H1 (cell line): ENCODE measurements at regions not wholly inside any gene's neighbourhood (a gene's known extent, or its start where the extent isn't known, plus 50 kb on each side); places are given as distances from the start of the nearest gene placed in this dataset.

Source experiments
- CTCF ChIA-PET: fragments of 300-600 bp; sonication (Branson Sonifier 250); formaldehyde crosslinking; loops from one replicate; lab custom pipeline; 2021; ENCODE audit not compliant: partially characterized antibody; lab: Charles Lee
- POLR2A ChIA-PET: fragments of 300-600 bp; sonication (Branson Sonifier 250); formaldehyde crosslinking; loops from one replicate; lab custom pipeline; 2021; ENCODE audit warnings: inconsistent platforms; ENCODE audit not compliant: partially characterized antibody; lab: Charles Lee
- DNase-seq, 2 experiments: peaks; one replicate each; pipeline versions ENCODE4 v3.0.0 to v3.0.0-alpha.2; 2010 to 2022; ENCODE audit warnings: low spot score in 2 of 2, low read depth in 1 of 2, mixed read lengths in 1 of 2
- FAIRE-seq: peaks from 2 replicates; lab custom pipeline; 2011; peaks lifted over from hg19 to GRCh38; lab: Jason Lieb, UNC
- H2AFZ ChIP-seq: 2 replicates; pipeline ENCODE4 v1.8.1; 2012; ENCODE audit warnings: low read length, inconsistent platforms
- H2AK5ac ChIP-seq: 2 replicates; pipeline ENCODE4 v1.6.1; 2013; ENCODE audit warnings: low read depth, low read length
- H2BK120ac ChIP-seq: replicated peaks from 2 replicates; pipeline ENCODE3; 2013; ENCODE audit warnings: low read depth, low read length, inconsistent platforms
- H2BK12ac ChIP-seq: 2 replicates; pipeline ENCODE4 v1.6.1; 2013; ENCODE audit warnings: low read depth, low read length
- H2BK15ac ChIP-seq: 2 replicates; pipeline ENCODE4 v1.6.1; 2013; ENCODE audit warnings: low read length
- H2BK20ac ChIP-seq: 2 replicates; pipeline ENCODE4 v1.6.1; 2013; ENCODE audit warnings: low read length
- H2BK5ac ChIP-seq: 2 replicates; pipeline ENCODE4 v1.6.1; 2013; ENCODE audit warnings: low read depth, low read length
- H3K14ac ChIP-seq: 2 replicates; pipeline ENCODE4 v1.6.1; 2013; ENCODE audit warnings: inconsistent platforms; ENCODE audit not compliant: insufficient read length
- H3K18ac ChIP-seq: 2 replicates; pipeline ENCODE4 v1.6.1; 2013; ENCODE audit warnings: low read length; ENCODE audit errors: extremely low read depth
- H3K23ac ChIP-seq: 2 replicates; pipeline ENCODE4 v1.6.1; 2013; ENCODE audit warnings: inconsistent platforms; ENCODE audit not compliant: insufficient read length
- H3K23me2 ChIP-seq: 2 replicates; pipeline ENCODE4 v1.6.1; 2013; ENCODE audit warnings: low read depth, low read length
- H3K27ac ChIP-seq: 2 replicates; pipeline ENCODE4 v1.6.1; 2011; ENCODE audit warnings: low read depth, low read length, inconsistent platforms
- H3K27me3 ChIP-seq, 4 experiments: replicated peaks in 1 of 4; 1 replicate in 1 of 4; 2 replicates in 3 of 4; pipeline versions ENCODE4 v1.6.1 to v1.8.1; 2011 to 2013; ENCODE audit warnings: low read length in 3 of 4, mild to moderate bottlenecking in 3 of 4, inconsistent platforms in 2 of 4, mixed read lengths in 2 of 4, moderate library complexity in 1 of 4; ENCODE audit not compliant: control insufficient read depth in 3 of 4, insufficient read depth in 3 of 4; ENCODE audit errors: extremely low read depth in 1 of 4
- H3K36me3 ChIP-seq, 4 experiments: 2 replicates each; pipeline versions ENCODE4 v1.6.1 to v1.8.1; 2011 to 2013; ENCODE audit warnings: mild to moderate bottlenecking in 4 of 4, low read length in 3 of 4, moderate library complexity in 2 of 4, control low read depth in 1 of 4, inconsistent platforms in 1 of 4; ENCODE audit not compliant: insufficient read depth in 4 of 4, control insufficient read depth in 2 of 4
- H3K4ac ChIP-seq: replicated peaks from 2 replicates; pipeline ENCODE3; 2013; ENCODE audit warnings: low read length, low read depth, mixed read lengths, inconsistent platforms; ENCODE audit not compliant: insufficient read length
- H3K4me1 ChIP-seq, 4 experiments: replicated peaks in 1 of 4; 1 replicate in 1 of 4; 2 replicates in 3 of 4; pipeline versions ENCODE4 v1.6.1 to v1.8.1; 2011 to 2013; ENCODE audit warnings: low read length in 3 of 4, inconsistent platforms in 2 of 4, mixed read lengths in 1 of 4; ENCODE audit not compliant: insufficient read depth in 4 of 4, control insufficient read depth in 3 of 4
- H3K4me2 ChIP-seq, 2 experiments: 2 replicates each; pipeline versions ENCODE4 v1.6.1 to v1.8.1; 2011 to 2013; ENCODE audit warnings: low read depth in 2 of 2, low read length in 2 of 2, control low read depth in 1 of 2, inconsistent platforms in 1 of 2, mild to moderate bottlenecking in 1 of 2; ENCODE audit not compliant: insufficient read depth in 1 of 2
- H3K4me3 ChIP-seq, 4 experiments: fragments of 200-600, 300-600 bp in 1 of 4; sonication (generic), shearing (Covaris generic), sonication (Bioruptor Twin) in 1 of 4; 2 replicates each; pipeline versions ENCODE4 v1.5.1 to v1.8.1; 2011 to 2016; ENCODE audit warnings: low read length in 4 of 4, low read depth in 3 of 4, control low read depth in 2 of 4, inconsistent platforms in 2 of 4, mild to moderate bottlenecking in 2 of 4, mixed read lengths in 1 of 4, moderate library complexity in 1 of 4; ENCODE audit not compliant: insufficient read depth in 2 of 4; ENCODE audit errors: extremely low read depth in 1 of 4
- H3K56ac ChIP-seq: replicated peaks from 2 replicates; pipeline ENCODE3; 2013; ENCODE audit warnings: low read depth, mild to moderate bottlenecking, mixed read lengths, low read length, inconsistent platforms; ENCODE audit not compliant: insufficient read length
- H3K79me1 ChIP-seq: 2 replicates; pipeline ENCODE4 v1.6.1; 2013; ENCODE audit warnings: low read depth, low read length, control low read depth
- H3K79me2 ChIP-seq, 2 experiments: 2 replicates each; pipeline versions ENCODE4 v1.6.1 to v1.8.1; 2012 to 2013; ENCODE audit warnings: low read length in 2 of 2, mild to moderate bottlenecking in 2 of 2, inconsistent platforms in 1 of 2; ENCODE audit not compliant: insufficient read depth in 2 of 2, control insufficient read depth in 1 of 2
- H3K9ac ChIP-seq, 4 experiments: replicated peaks in 1 of 4; 1 replicate in 1 of 4; 2 replicates in 3 of 4; pipeline versions ENCODE4 v1.6.1 to v1.8.1; 2011 to 2013; ENCODE audit warnings: low read depth in 3 of 4, low read length in 3 of 4, control low read depth in 2 of 4, mild to moderate bottlenecking in 2 of 4, moderate library complexity in 2 of 4, inconsistent platforms in 1 of 4; ENCODE audit errors: extremely low read depth in 1 of 4
- H3K9me3 ChIP-seq, 2 experiments: 2 replicates each; pipeline versions ENCODE4 v1.6.1 to v1.8.1; 2012 to 2013; ENCODE audit warnings: mild to moderate bottlenecking in 2 of 2, moderate library complexity in 2 of 2, control low read depth in 1 of 2, inconsistent platforms in 1 of 2, low read depth in 1 of 2, low read length in 1 of 2, mixed read lengths in 1 of 2; ENCODE audit not compliant: insufficient read depth in 2 of 2
- H4K20me1 ChIP-seq, 2 experiments: replicated peaks in 1 of 2; 2 replicates each; pipeline versions ENCODE3 to v1.8.1; 2011 to 2013; ENCODE audit warnings: inconsistent platforms in 2 of 2, low read length in 2 of 2, mild to moderate bottlenecking in 1 of 2; ENCODE audit not compliant: insufficient read depth in 2 of 2, control insufficient read depth in 1 of 2
- H4K5ac ChIP-seq: 2 replicates; pipeline ENCODE4 v1.6.1; 2013; ENCODE audit warnings: low read length, low read depth, mixed read lengths, inconsistent platforms; ENCODE audit not compliant: insufficient read length
- H4K8ac ChIP-seq: 2 replicates; pipeline ENCODE4 v1.8.0; 2013; ENCODE audit warnings: mild to moderate bottlenecking, moderate library complexity, low read length, inconsistent platforms; ENCODE audit not compliant: insufficient read depth; ENCODE audit errors: extremely low read depth
- H4K91ac ChIP-seq: replicated peaks from 2 replicates; pipeline ENCODE3; 2013; ENCODE audit warnings: low read length, mixed read lengths, inconsistent platforms; ENCODE audit not compliant: insufficient read length
- CHD1 ChIP-seq: IDR thresholded peaks from 2 replicates; pipeline ENCODE4 v1.6.1; 2012; ENCODE audit warnings: low read depth, low read length, improper control_type of control experiment
- EZH2 ChIP-seq: fragments of 200-600 bp; sonication (generic); IDR thresholded peaks from 2 replicates; pipeline ENCODE4 v1.7.1; 2012; ENCODE audit warnings: low read depth, mild to moderate bottlenecking, moderate library complexity, low read length, inconsistent platforms; ENCODE audit not compliant: severe bottlenecking
- HDAC2 ChIP-seq, 2 experiments: fragments of 300-600 bp in 1 of 2; sonication (generic) in 1 of 2; IDR thresholded peaks; 2 replicates each; pipeline ENCODE4 v1.6.1; 2011 to 2012; ENCODE audit warnings: low read depth in 2 of 2, low read length in 2 of 2, mild to moderate bottlenecking in 2 of 2, moderate library complexity in 2 of 2, borderline replicate concordance in 1 of 2, inconsistent platforms in 1 of 2
- JUND ChIP-seq: IDR thresholded peaks from 2 replicates; pipeline ENCODE4 v1.6.1; 2011; ENCODE audit warnings: mild to moderate bottlenecking, improper control_type of control experiment, low read length
- NANOG ChIP-seq: IDR thresholded peaks from 2 replicates; pipeline ENCODE4 v1.6.1; 2011; ENCODE audit warnings: low read length, low read depth, mild to moderate bottlenecking, inconsistent platforms; ENCODE audit not compliant: insufficient read depth, poor library complexity, severe bottlenecking
- PHF8 ChIP-seq: fragments of 200-600 bp; sonication (generic); conservative IDR thresholded peaks from 2 replicates; pipeline ENCODE4 v1.7.1; 2012; ENCODE audit warnings: low read depth, mild to moderate bottlenecking, inconsistent platforms, low read length, moderate library complexity
- RNF2 ChIP-seq: fragments of 200-900, 300-1000 bp; sonication (generic); IDR thresholded peaks from 2 replicates; pipeline ENCODE4 v1.7.1; 2016; ENCODE audit warnings: borderline replicate concordance, low read depth, mild to moderate bottlenecking, antibody characterized with exemption, low read length; ENCODE audit not compliant: poor library complexity, severe bottlenecking; ENCODE audit errors: missing control alignments
- SAP30 ChIP-seq: fragments of 300-600 bp; sonication (generic); IDR thresholded peaks from 2 replicates; pipeline ENCODE4 v1.7.1; 2012; ENCODE audit warnings: low read length, moderate library complexity, mild to moderate bottlenecking, inconsistent platforms; ENCODE audit not compliant: insufficient read depth, insufficient replicate concordance
- SIRT6 ChIP-seq: IDR thresholded peaks from one replicate; pipeline ENCODE4 v1.7.1; 2012; ENCODE audit warnings: low read length, inconsistent platforms
- TAF7 ChIP-seq: optimal IDR thresholded peaks from 2 replicates; pipeline ENCODE3; 2011; ENCODE audit warnings: low read depth, mild to moderate bottlenecking, inconsistent platforms, low read length, moderate library complexity, borderline replicate concordance
- WGBS, 2 experiments: shearing (Covaris generic) in 1 of 2; methylation state at CpG; one replicate each; pipeline versions ENCODE4 v1.1.6 to v1.1.7; 2013 to 2015; ENCODE audit warnings: low lambda C conversion rate in 2 of 2, mixed read lengths in 2 of 2, inconsistent platforms in 1 of 2, low coverage in 1 of 2, missing lambda C conversion rate in 1 of 2; ENCODE audit not compliant: insufficient replicate concordance in 2 of 2, insufficient coverage in 1 of 2, insufficient read length in 1 of 2; ENCODE audit errors: extremely low coverage in 1 of 2, missing lambda C conversion rate in 1 of 2; 5-methylcytosine and 5-hydroxymethylcytosine counted together

GRCh38 chr1:38135625-38136414 is 89.2 kb upstream of the POU3F1 start:
- peaks cover 2% of the 10 kb centered on the region; the same call in 1 of the 2 replicates for H3K23me2 ChIP-seq
- H3K27ac ChIP-seq = no peak overlapping the region
- H3K4me2 ChIP-seq = no peak overlapping the region
- POLR2A ChIA-PET = interaction anchor here (0.7 to 1.1 kb wide), 3 partner anchors 9 to 301 kb away, joined by 3 to 5 read pairs (median 3); no protein-coding TSS in a partner anchor
- H3K27me3 ChIP-seq = peaks cover 2 to 26% (median 16%) of the 10 kb centered on the region in 4 experiments; a peak in 6 of 7 replicates
- H3K56ac ChIP-seq = no peak overlapping the region
- 65% methylated on average over 24 of the region's 24 CpGs; no CpG with 5 or more reads in 1 of the 2 experiments for WGBS, 2 experiments
- no peaks in the 10 kb centered on the region for H3K79me2 ChIP-seq
- no peaks in the 10 kb centered on the region for H4K20me1 ChIP-seq
- no peak for FAIRE-seq
- H3K4me1 ChIP-seq = peaks cover 12 to 42% (median 29%) of the 10 kb centered on the region in 4 experiments
- no peaks in the 10 kb centered on the region for H3K9me3 ChIP-seq
- no peaks in the 10 kb centered on the region for H3K79me1 ChIP-seq
- no peak overlapping the region for H4K5ac ChIP-seq
- DNase-seq = peak in 1 of 2 experiments; percentile 54
- H2AFZ ChIP-seq = no peak overlapping the region
- no peak overlapping the region for H3K4ac ChIP-seq
- peak overlapping the region; percentile 36; the same call in 1 of the 2 replicates for H4K8ac ChIP-seq
- H3K9ac ChIP-seq = no peak overlapping the region
- H3K14ac ChIP-seq = no peak overlapping the region
- H2BK12ac ChIP-seq = peak overlapping the region; percentile 68; the same call in 1 of the 2 replicates
- no peak overlapping the region for H3K4me3 ChIP-seq
- H3K18ac ChIP-seq = 0 out of 2 replicates have a peak overlapping the region, but pooled peaks have one; percentile 29
- H2BK120ac ChIP-seq = no peak overlapping the region
- CTCF ChIA-PET = interaction anchor here (1.0 to 1.5 kb wide), 2 partner anchors 64 to 194 kb away, joined by 3 to 4 read pairs; no protein-coding TSS in a partner anchor
- H2AK5ac ChIP-seq = no peak overlapping the region
- peak overlapping the region; percentile 89 for H2BK15ac ChIP-seq
- no peaks in the 10 kb centered on the region for H3K36me3 ChIP-seq
- no peak overlapping the region for H2BK5ac ChIP-seq
- H2BK20ac ChIP-seq = peak overlapping the region; percentile 1; the same call in 1 of the 2 replicates
- no peak overlapping the region for H3K23ac ChIP-seq
- H4K91ac ChIP-seq = no peak overlapping the region
- TF ChIP-seq RNF2 = no peak
- no peak for TF ChIP-seq EZH2
- TF ChIP-seq NANOG = no peak
- TF ChIP-seq HDAC2 (IDR thresholded peaks at IDR 0.05; ENCODE audit: borderline replicate concordance in 1 of 2, low read depth in 2 of 2, low read length in 2 of 2) = no peak
- no peak for TF ChIP-seq SIRT6
- no peak for TF ChIP-seq JUND
- TF ChIP-seq PHF8 = no peak
- no peak for TF ChIP-seq TAF7
- TF ChIP-seq CHD1 = no peak
- no peak for TF ChIP-seq SAP30
